ENCODE measurements at regions not wholly inside any gene's neighbourhood (a gene's known extent, or its start where the extent isn't known, plus 50 kb on each side); places are given as distances from the start of the nearest gene placed in this dataset.

- TF ChIP-seq CTCF (conservative IDR thresholded peaks at IDR 0.05; ENCODE audit: low read depth, low read length) (no peak), EZH2 (IDR thresholded peaks at IDR 0.05; ENCODE audit: low read length, unreplicated experiment) (no peak), EZH2phosphoT487 (IDR thresholded peaks at IDR 0.05; ENCODE audit: borderline replicate concordance, low read length) (no peak)
Measured at GRCh38 chr20:40926928-40927327, 101.7 kb upstream of the TOP1 start.
